T-cell (primary cell): ENCODE measurements at regions not wholly inside any gene's neighbourhood (a gene's known extent, or its start where the extent isn't known, plus 50 kb on each side); places are given as distances from the start of the nearest gene placed in this dataset.
"Not testable (repeated sequence)": the region's sequence is repeated elsewhere in the genome, so short reads cannot be mapped to it uniquely, and the experiment has no call there.

Experiments used
- ATAC-seq, 4 experiments: fragments of 200-7000 bp in 3 of 4; fragments of 150-1000 bp in 1 of 4; cut with Tn5 transposase; replicated peaks in 1 of 4; 1 replicate in 3 of 4; 2 replicates in 1 of 4; pipeline ENCODE4 v1.10.0; 2021; ENCODE audit warnings: moderate library complexity in 3 of 4, mild to moderate bottlenecking in 2 of 4, moderate number of reproducible peaks in 1 of 4
- CTCF ChIA-PET, 2 donors: fragments of 300-600 bp; sonication (Branson Sonifier 250); formaldehyde crosslinking; loops; one replicate each; lab custom pipeline; 2022; ENCODE audit warnings: antibody characterized with exemption in 2 of 2; lab: Charles Lee
- POLR2A ChIA-PET, 2 donors: fragments of 300-600 bp; sonication (Branson Sonifier 250); formaldehyde crosslinking; loops; one replicate each; lab custom pipeline; 2022; ENCODE audit warnings: antibody characterized with exemption in 2 of 2; lab: Charles Lee
- DNase-seq, 35 experiments: peaks; one replicate each; pipeline versions ENCODE4 v3.0.0 to v3.0.0-alpha.2; 2013 to 2023
- H3K27ac ChIP-seq: one replicate; pipeline ENCODE4 v1.5.1; 2013; ENCODE audit warnings: low read length
- H3K27me3 ChIP-seq, 2 experiments: replicated peaks in 1 of 2; 1 replicate in 1 of 2; 2 replicates in 1 of 2; pipeline versions ENCODE4 v1.6.1 to v1.7.0; 2013; ENCODE audit warnings: low read length in 1 of 2, mixed read lengths in 1 of 2; ENCODE audit not compliant: control insufficient read depth in 2 of 2, insufficient read depth in 2 of 2; ENCODE audit errors: extremely low read depth in 1 of 2
- H3K36me3 ChIP-seq, 2 donors: 1 replicate in 1 of 2; 2 replicates in 1 of 2; pipeline versions ENCODE4 v1.6.1 to v1.7.0; 2013; ENCODE audit warnings: low read length in 1 of 2; ENCODE audit not compliant: control insufficient read depth in 2 of 2, insufficient read depth in 1 of 2; ENCODE audit errors: extremely low read depth in 1 of 2
- H3K4me1 ChIP-seq, 2 experiments: 1 replicate in 1 of 2; 2 replicates in 1 of 2; pipeline versions ENCODE4 v1.6.1 to v1.7.0; 2013; ENCODE audit warnings: low read length in 2 of 2, mixed read lengths in 1 of 2; ENCODE audit not compliant: insufficient read depth in 2 of 2, control insufficient read depth in 1 of 2; ENCODE audit errors: extremely low read depth in 1 of 2
- H3K4me3 ChIP-seq, 2 donors: 1 replicate in 1 of 2; 2 replicates in 1 of 2; pipeline versions ENCODE4 v1.5.1 to v1.7.0; 2013; ENCODE audit warnings: mild to moderate bottlenecking in 2 of 2, low read length in 1 of 2, moderate library complexity in 1 of 2; ENCODE audit not compliant: control insufficient read depth in 1 of 2; ENCODE audit errors: extremely low read depth in 1 of 2
- H3K9me3 ChIP-seq: 2 replicates; pipeline ENCODE4 v1.7.0; 2013
- H3K27ac Mint-ChIP-seq, 2 donors: one replicate each; pipeline ENCODE4 v1.8.0; 2020 to 2021; ENCODE audit warnings: mild to moderate bottlenecking in 2 of 2, mixed read lengths in 2 of 2
- H3K27me3 Mint-ChIP-seq, 2 donors: one replicate each; pipeline ENCODE4 v1.8.0; 2021 to 2022; ENCODE audit warnings: mixed read lengths in 2 of 2
- H3K36me3 Mint-ChIP-seq: one replicate; pipeline ENCODE4 v1.8.0; 2021; ENCODE audit warnings: mixed read lengths
- H3K4me1 Mint-ChIP-seq, 3 donors: one replicate each; pipeline ENCODE4 v1.8.0; 2020 to 2022; ENCODE audit warnings: mixed read lengths in 3 of 3, mild to moderate bottlenecking in 1 of 3
- H3K4me3 Mint-ChIP-seq, 3 donors: one replicate each; pipeline ENCODE4 v1.8.0; 2020 to 2022; ENCODE audit warnings: mild to moderate bottlenecking in 3 of 3, mixed read lengths in 3 of 3, moderate library complexity in 3 of 3
- H3K9me3 Mint-ChIP-seq, 3 donors: one replicate each; pipeline ENCODE4 v1.8.0; 2020 to 2022; ENCODE audit warnings: mixed read lengths in 3 of 3
- WGBS: methylation state at CpG from one replicate; pipeline ENCODE4 v1.1.5; 2013; ENCODE audit warnings: missing lambda C conversion rate; ENCODE audit not compliant: insufficient coverage; 5-methylcytosine and 5-hydroxymethylcytosine counted together

DNA sequence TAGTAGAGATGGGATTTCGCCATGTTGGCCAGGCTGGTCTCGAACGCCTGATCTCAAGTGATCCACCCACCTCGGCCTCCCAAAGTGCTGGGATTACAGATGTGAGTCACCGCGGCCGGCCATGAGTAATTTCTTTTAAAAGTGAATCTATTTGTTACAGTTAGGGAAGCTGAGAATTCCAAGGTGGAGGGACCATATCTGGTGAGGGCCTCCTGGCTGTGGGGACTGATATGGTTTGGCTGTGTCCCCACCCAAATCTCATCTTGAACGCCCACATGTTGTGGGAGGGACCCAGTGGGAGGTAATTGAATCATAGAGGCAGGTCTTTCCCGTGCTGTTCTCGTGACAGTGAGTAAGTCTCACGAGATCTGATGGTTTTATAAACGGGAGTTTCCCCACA, 148.8 kb upstream of the FOXK1 start:
- H3K27me3 Mint-ChIP-seq, DNase-seq, H3K9me3 Mint-ChIP-seq, H3K4me1 ChIP-seq, POLR2A ChIA-PET, H3K27ac ChIP-seq, H3K4me3 Mint-ChIP-seq, H3K27ac Mint-ChIP-seq, H3K36me3 ChIP-seq, H3K4me1 Mint-ChIP-seq, H3K27me3 ChIP-seq, CTCF ChIA-PET, H3K4me3 ChIP-seq, ATAC-seq, H3K36me3 Mint-ChIP-seq, H3K9me3 ChIP-seq: not testable (repeated sequence)
- 77% methylated on average over 8 of the region's 12 CpGs for WGBS

DNA sequence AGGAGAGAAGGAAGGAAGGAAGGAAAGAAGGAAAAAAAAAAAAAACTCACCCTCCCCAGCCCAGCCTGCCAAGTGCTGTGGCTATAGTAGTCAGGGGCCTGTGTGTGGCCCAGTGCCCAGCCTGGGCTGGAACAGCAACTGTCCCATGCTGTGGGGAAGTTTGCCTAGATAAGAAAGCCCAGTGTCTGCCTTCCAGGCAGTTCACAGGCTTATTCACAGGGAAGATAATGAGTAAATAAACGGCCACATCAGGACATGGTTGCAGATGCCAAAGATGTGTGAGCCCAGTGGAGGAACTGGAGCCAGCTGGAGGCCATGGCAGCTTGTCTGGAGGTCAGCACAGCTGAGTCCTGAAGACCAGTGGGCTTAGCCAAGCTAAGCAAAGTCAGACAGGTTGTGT, 132.4 kb upstream of the FOXK1 start:
- Mint-ChIP-seq H3K36me3 (no peaks in the 10 kb centered on the region), H3K4me3 (no peak overlapping the region), H3K9me3 (peaks cover 9 to 22% (median 16%) of the 10 kb centered on the region in 3 donors), H3K27me3 (peaks cover 15 to 28% of the 10 kb centered on the region in 2 donors), H3K4me1 (no peaks in the 10 kb centered on the region), H3K27ac (no peak overlapping the region)
- peaks cover 0 to 21% of the 10 kb centered on the region in 2 experiments for H3K27me3 ChIP-seq
- ChIA-PET CTCF (no interaction called here), POLR2A (no interaction called here)
- DNase-seq: no peak
- no peaks in the 10 kb centered on the region for H3K9me3 ChIP-seq
- 38% methylated on average over 1 of the region's 1 CpG for WGBS
- H3K36me3 ChIP-seq: no peaks in the 10 kb centered on the region
- no peak for ATAC-seq
- H3K4me3 ChIP-seq: no peak overlapping the region
- H3K27ac ChIP-seq: no peak overlapping the region
- no peaks in the 10 kb centered on the region for H3K4me1 ChIP-seq

DNA sequence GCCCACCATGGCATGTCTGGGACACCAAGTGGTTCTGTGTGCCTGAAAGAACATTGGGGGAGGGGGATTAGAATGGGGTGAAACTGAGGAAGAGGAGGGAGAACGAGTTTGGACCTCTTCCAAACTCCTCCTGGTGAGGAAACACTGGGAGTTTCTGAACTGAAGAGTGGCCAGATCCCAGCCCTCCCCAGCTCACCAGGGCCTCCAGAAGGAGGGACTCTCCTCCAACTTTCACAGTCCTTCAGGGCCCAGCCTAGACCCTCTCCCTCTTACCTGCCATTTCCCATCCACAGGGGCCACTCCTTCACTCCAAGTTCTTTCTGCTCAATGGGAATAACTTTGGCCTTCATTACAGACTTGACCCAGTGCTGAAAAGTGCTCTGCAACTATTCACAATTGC, 132.0 kb upstream of the FOXK1 start:
- Histone ChIP-seq H3K4me1 (no peaks in the 10 kb centered on the region), H3K9me3 (no peaks in the 10 kb centered on the region), H3K27ac (no peak overlapping the region), H3K27me3 (peaks cover 0 to 21% of the 10 kb centered on the region in 2 experiments), H3K4me3 (no peak overlapping the region), H3K36me3 (no peaks in the 10 kb centered on the region)
- POLR2A ChIA-PET: no interaction called here
- H3K27ac Mint-ChIP-seq: no peak overlapping the region
- H3K4me1 Mint-ChIP-seq: no peaks in the 10 kb centered on the region
- H3K36me3 Mint-ChIP-seq: no peaks in the 10 kb centered on the region
- no peak overlapping the region for H3K4me3 Mint-ChIP-seq
- ATAC-seq (no peak), DNase-seq (no peak)
- peaks cover 10 to 26% (median 20%) of the 10 kb centered on the region in 3 donors for H3K9me3 Mint-ChIP-seq
- CTCF ChIA-PET: no interaction called here
- WGBS: 17% methylated on average over 1 of the region's 1 CpG
- H3K27me3 Mint-ChIP-seq: peaks cover 15 to 29% of the 10 kb centered on the region in 2 donors

DNA sequence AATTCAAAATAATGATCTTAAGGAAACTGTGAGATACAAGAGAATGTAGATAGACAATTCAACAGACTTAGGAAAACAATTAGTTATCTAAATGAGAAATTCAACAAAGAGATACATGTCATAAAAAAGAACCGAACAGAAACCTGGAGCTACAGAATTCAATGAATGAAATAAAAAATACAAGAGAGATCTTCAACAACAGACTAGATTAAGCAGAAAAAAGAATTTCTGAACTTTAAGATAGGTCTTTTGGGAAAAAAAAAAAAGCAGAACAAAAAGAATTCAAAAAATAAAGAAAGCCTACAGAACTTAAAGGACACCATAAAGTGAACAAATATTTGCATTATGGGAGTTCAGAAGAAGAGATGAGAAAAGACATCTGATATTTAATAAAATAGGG, 129.1 kb upstream of the FOXK1 start:
- Mint-ChIP-seq H3K36me3 (no peaks in the 10 kb centered on the region), H3K9me3 (peaks cover 10 to 34% (median 24%) of the 10 kb centered on the region in 3 donors), H3K4me3 (no peak overlapping the region), H3K27ac (no peak overlapping the region), H3K27me3 (peaks cover 24 to 37% of the 10 kb centered on the region in 2 donors), H3K4me1 (no peaks in the 10 kb centered on the region)
- Histone ChIP-seq H3K36me3 (no peaks in the 10 kb centered on the region), H3K4me1 (no peaks in the 10 kb centered on the region), H3K4me3 (no peak overlapping the region), H3K9me3 (no peaks in the 10 kb centered on the region), H3K27ac (no peak overlapping the region), H3K27me3 (peaks cover 0 to 25% of the 10 kb centered on the region in 2 experiments)
- ATAC-seq (no peak), DNase-seq (no peak)
- ChIA-PET POLR2A (no interaction called here), CTCF (no interaction called here)
- no CpG with 5 or more reads among the region's 1 CpG for WGBS

DNA sequence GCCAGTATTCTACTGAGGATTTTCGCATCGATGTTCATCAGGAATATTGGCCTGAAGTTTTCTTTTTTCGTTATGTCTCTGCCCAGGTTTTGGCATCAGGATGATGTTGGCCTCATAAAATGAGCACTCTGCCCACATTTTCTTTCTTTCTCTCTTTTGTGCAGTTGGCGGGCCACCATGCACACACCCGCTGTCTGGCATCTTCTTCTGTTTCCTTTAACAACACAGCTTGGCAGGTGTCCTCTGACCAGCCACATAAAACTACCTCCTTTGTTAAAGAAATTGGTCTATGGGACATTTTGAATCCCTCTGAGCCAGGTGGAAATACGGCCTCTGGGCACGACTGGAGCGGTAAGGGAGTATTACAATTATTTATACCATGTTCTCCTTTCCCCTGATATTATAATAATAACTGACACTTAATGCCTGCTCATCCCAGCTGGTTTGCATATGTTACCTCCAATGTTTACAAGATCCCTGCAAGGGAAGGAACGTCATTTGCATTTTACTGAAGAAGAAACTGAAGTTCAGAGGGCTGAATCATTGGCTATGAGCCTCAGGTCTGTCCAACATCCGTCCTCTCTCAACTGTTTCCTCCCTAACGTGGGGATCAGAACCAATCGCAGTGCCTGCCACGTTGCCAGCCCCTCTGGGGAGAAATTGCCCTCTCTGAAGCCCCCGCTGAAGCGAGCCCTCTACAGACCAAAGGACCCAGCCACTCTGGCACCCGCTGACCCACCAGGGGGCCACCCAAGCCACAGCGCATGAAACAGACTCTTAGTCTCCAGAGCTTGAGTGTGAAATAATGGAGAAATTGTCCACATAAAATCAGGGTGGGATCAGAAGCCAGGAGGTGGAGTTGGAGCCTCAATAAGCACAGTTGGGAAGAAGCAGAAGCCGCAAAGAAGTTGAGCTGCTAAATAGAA, 125.0 kb upstream of the FOXK1 start:
- Mint-ChIP-seq H3K27ac (no peak overlapping the region), H3K4me3 (no peak overlapping the region), H3K36me3 (no peaks in the 10 kb centered on the region), H3K27me3 (peaks cover 29 to 46% of the 10 kb centered on the region in 2 donors), H3K9me3 (peaks cover 10 to 34% (median 20%) of the 10 kb centered on the region in 3 donors), H3K4me1 (no peaks in the 10 kb centered on the region)
- H3K27me3 ChIP-seq: peaks cover 0 to 19% of the 10 kb centered on the region in 2 experiments
- no peak for ATAC-seq
- no peak for DNase-seq
- H3K4me3 ChIP-seq: no peak overlapping the region
- H3K36me3 ChIP-seq: no peaks in the 10 kb centered on the region
- no peaks in the 10 kb centered on the region for H3K9me3 ChIP-seq
- CTCF ChIA-PET: no interaction called here
- WGBS: 59% methylated on average over 5 of the region's 18 CpGs
- POLR2A ChIA-PET: no interaction called here
- no peaks in the 10 kb centered on the region for H3K4me1 ChIP-seq
- H3K27ac ChIP-seq: no peak overlapping the region

DNA sequence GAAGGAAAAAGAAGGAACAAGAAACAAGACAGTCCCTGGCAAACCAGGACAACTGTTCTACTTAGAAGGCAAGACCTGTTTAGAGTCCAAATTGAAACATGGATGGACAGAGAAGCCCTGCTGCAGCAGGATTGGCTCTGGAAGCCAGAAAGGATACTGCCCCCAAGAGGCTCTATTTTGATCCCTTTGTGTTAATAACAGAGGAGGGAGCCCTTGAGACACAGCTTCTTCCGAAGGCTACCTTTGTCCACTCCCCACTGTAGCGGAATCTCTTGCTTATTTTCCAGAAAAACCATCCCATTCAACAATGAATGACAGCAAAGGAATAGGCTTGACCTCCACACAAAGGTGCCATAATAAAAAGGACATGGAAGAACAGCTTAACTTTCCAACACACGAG, 120.3 kb upstream of the FOXK1 start:
- ChIA-PET POLR2A (no interaction called here), CTCF (interaction anchor here in 1 of 2 donors (0.6 kb wide), 1 partner anchor 105 kb away, joined by 3 read pairs; no protein-coding TSS in a partner anchor)
- H3K4me1 ChIP-seq: no peaks in the 10 kb centered on the region
- no peaks in the 10 kb centered on the region for H3K9me3 ChIP-seq
- WGBS: 10% methylated on average over 2 of the region's 3 CpGs
- H3K27me3 Mint-ChIP-seq: peaks cover 37 to 39% of the 10 kb centered on the region in 2 donors
- H3K4me3 ChIP-seq: no peak overlapping the region
- H3K9me3 Mint-ChIP-seq: no peaks in the 10 kb centered on the region
- H3K27ac ChIP-seq: no peak overlapping the region
- no peak for DNase-seq
- no peaks in the 10 kb centered on the region for H3K4me1 Mint-ChIP-seq
- H3K27me3 ChIP-seq: peaks cover 0 to 32% of the 10 kb centered on the region in 2 experiments
- no peaks in the 10 kb centered on the region for H3K36me3 ChIP-seq
- no peak overlapping the region for H3K27ac Mint-ChIP-seq
- ATAC-seq: no peak
- H3K36me3 Mint-ChIP-seq: no peaks in the 10 kb centered on the region
- no peak overlapping the region for H3K4me3 Mint-ChIP-seq
